ENCODE measurements at regions not wholly inside any gene's neighbourhood (a gene's known extent, or its start where the extent isn't known, plus 50 kb on each side); places are given as distances from the start of the nearest gene placed in this dataset.

GRCh38 chr10:33088990-33089389, 131.0 kb upstream of the ITGB1 start:
- TF ChIP-seq CTCF (conservative IDR thresholded peaks at IDR 0.05; ENCODE audit: low read length) (no peak), EZH2phosphoT487 (IDR thresholded peaks at IDR 0.05; ENCODE audit: borderline replicate concordance) (no peak)

All from Loucy (cell line).